IMR-90 (cell line): ENCODE measurements at regions not wholly inside any gene's neighbourhood (a gene's known extent, or its start where the extent isn't known, plus 50 kb on each side); places are given as distances from the start of the nearest gene placed in this dataset.

Experiments
- CHD1 ChIP-seq: IDR thresholded peaks from 2 replicates; pipeline ENCODE4 v1.6.1; 2012; ENCODE audit warnings: low read depth, low read length, improper control_type of control experiment
- CTCF ChIP-seq: conservative IDR thresholded peaks from 2 replicates; pipeline ENCODE4 v1.5.1; 2012; ENCODE audit warnings: mild to moderate bottlenecking, low read depth, low read length, improper control_type of control experiment
- MAZ ChIP-seq: IDR thresholded peaks from 2 replicates; pipeline ENCODE4 v1.6.1; 2012; ENCODE audit warnings: low read depth, mild to moderate bottlenecking, low read length, improper control_type of control experiment, moderate library complexity, borderline replicate concordance
- NFE2L2 ChIP-seq: fragments of 150-350 bp; IDR thresholded peaks from 2 replicates; pipeline ENCODE4 v1.6.1; 2016; ENCODE audit warnings: low read depth, mild to moderate bottlenecking, low read length
- RAD21 ChIP-seq: IDR thresholded peaks from 2 replicates; pipeline ENCODE4 v1.6.1; 2012; ENCODE audit warnings: low read length, improper control_type of control experiment
- RFX5 ChIP-seq: IDR thresholded peaks from 2 replicates; pipeline ENCODE4 v1.8.0; 2012; ENCODE audit warnings: low read depth, mild to moderate bottlenecking, low read length, moderate library complexity

GRCh38 chr2:177334940-177335543, 57.5 kb upstream of the AGPS start (continued):
- TF ChIP-seq CTCF = peak; percentile 94
- TF ChIP-seq CHD1 = 0 out of 2 replicates have a peak, but pooled peaks have one; percentile 59
- peak; percentile 95 for TF ChIP-seq RAD21
- no peak for TF ChIP-seq RFX5
- TF ChIP-seq NFE2L2 = no peak
- no peak for TF ChIP-seq MAZ
